Neural cell (in vitro differentiated cells): ENCODE measurements at regions not wholly inside any gene's neighbourhood (a gene's known extent, or its start where the extent isn't known, plus 50 kb on each side); places are given as distances from the start of the nearest gene placed in this dataset.

Experiments
- CTCF ChIP-seq: fragments of 450-650 bp; IDR thresholded peaks from 2 replicates; pipeline ENCODE4 v1.5.1; 2014; ENCODE audit warnings: antibody characterized with exemption, mild to moderate bottlenecking, moderate library complexity; ENCODE audit not compliant: poor library complexity, severe bottlenecking
- EP300 ChIP-seq: fragments of 450-650 bp; conservative IDR thresholded peaks from 2 replicates; pipeline ENCODE4 v1.6.1; 2014; ENCODE audit warnings: antibody characterized with exemption, mild to moderate bottlenecking, moderate library complexity; ENCODE audit not compliant: poor library complexity, severe bottlenecking
- EZH2 ChIP-seq: fragments of 200-600, 300-800 bp; shearing (Covaris generic), sonication (generic); IDR thresholded peaks from 2 replicates; pipeline ENCODE4 v1.6.1; 2014; ENCODE audit warnings: antibody characterized with exemption, low read length, borderline replicate concordance, mild to moderate bottlenecking; ENCODE audit not compliant: insufficient read depth, poor library complexity, severe bottlenecking
- POLR2AphosphoS5 ChIP-seq: IDR thresholded peaks from 2 replicates; pipeline ENCODE4 v1.6.1; 2012
- RAD21 ChIP-seq: fragments of 450-650 bp; conservative IDR thresholded peaks from 2 replicates; pipeline ENCODE4 v1.6.1; 2014; ENCODE audit warnings: antibody characterized with exemption, mild to moderate bottlenecking, moderate library complexity
- REST ChIP-seq: IDR thresholded peaks from 2 replicates; pipeline ENCODE4 v1.6.1; 2012; ENCODE audit warnings: borderline replicate concordance
- TAF1 ChIP-seq: IDR thresholded peaks from 2 replicates; pipeline ENCODE4 v1.6.1; 2012; ENCODE audit warnings: low read depth

GRCh38 chr10:44010873-44011602 lies 362.4 kb upstream of the ZNF32 start:
- TF ChIP-seq POLR2AphosphoS5 (no peak), CTCF (no peak), EP300 (no peak), EZH2 (no peak), RAD21 (no peak), REST (no peak), TAF1 (no peak)
